GM23338 (cell line): ENCODE measurements at regions not wholly inside any gene's neighbourhood (a gene's known extent, or its start where the extent isn't known, plus 50 kb on each side); places are given as distances from the start of the nearest gene placed in this dataset.

Experiments
- ATAC-seq: fragments of 200-7000 bp; cut with Tn5 transposase; 3 replicates; pipeline ENCODE4 v1.9.1; 2020
- DNase-seq: peaks from one replicate; pipeline ENCODE4 v3.0.0-alpha.2; 2015; ENCODE audit warnings: low spot score
- H2AFZ ChIP-seq: fragments of 200-600 bp; sonication (generic); 2 replicates; pipeline ENCODE4 v1.8.0; 2016; ENCODE audit warnings: antibody characterized with exemption, mild to moderate bottlenecking, moderate library complexity
- H3F3A ChIP-seq: fragments of 200-600 bp; sonication (generic); replicated peaks from 2 replicates; pipeline ENCODE4 v1.8.0; 2017; ENCODE audit warnings: antibody characterized with exemption, mixed run types, low read depth
- H3K27ac ChIP-seq: fragments of 200-600 bp; sonication (generic); 2 replicates; pipeline ENCODE4 v1.6.1; 2016; ENCODE audit warnings: low read depth
- H3K27me3 ChIP-seq: fragments of 200-600 bp; sonication (generic); 2 replicates; pipeline ENCODE4 v1.8.0; 2016; ENCODE audit warnings: mild to moderate bottlenecking, mixed run types, moderate library complexity; ENCODE audit not compliant: insufficient read depth
- H3K36me3 ChIP-seq: fragments of 200-600 bp; sonication (generic); 2 replicates; pipeline ENCODE4 v1.8.0; 2016; ENCODE audit warnings: mild to moderate bottlenecking; ENCODE audit not compliant: insufficient read depth
- H3K4me1 ChIP-seq: fragments of 200-600 bp; sonication (generic); 2 replicates; pipeline ENCODE4 v1.8.0; 2016; ENCODE audit warnings: mild to moderate bottlenecking, moderate library complexity; ENCODE audit not compliant: insufficient read depth
- H3K4me2 ChIP-seq: fragments of 200-600 bp; sonication (generic); 2 replicates; pipeline ENCODE4 v1.7.1; 2017; ENCODE audit warnings: mixed run types
- H3K4me3 ChIP-seq: fragments of 200-600 bp; sonication (generic); 2 replicates; pipeline ENCODE4 v1.6.1; 2016; ENCODE audit warnings: mixed run types
- H3K79me2 ChIP-seq: fragments of 200-600 bp; sonication (generic); replicated peaks from 2 replicates; pipeline ENCODE4 v1.8.0; 2017; ENCODE audit warnings: mild to moderate bottlenecking; ENCODE audit not compliant: insufficient read depth
- H3K9me2 ChIP-seq: fragments of 200-600 bp; sonication (generic); 2 replicates; pipeline ENCODE4 v1.8.0; 2017; ENCODE audit not compliant: insufficient read depth
- H4K20me1 ChIP-seq: fragments of 200-600 bp; sonication (generic); replicated peaks from 2 replicates; pipeline ENCODE4 v1.8.0; 2017; ENCODE audit warnings: mild to moderate bottlenecking; ENCODE audit not compliant: insufficient read depth
- H3K27ac Mint-ChIP-seq: 2 replicates; pipeline ENCODE4 v1.8.0; 2020; ENCODE audit warnings: inconsistent platforms, mild to moderate bottlenecking, moderate library complexity, mixed read lengths
- H3K27me3 Mint-ChIP-seq: 3 replicates; pipeline ENCODE4 v1.8.0; 2022; ENCODE audit warnings: low read depth, mild to moderate bottlenecking, moderate library complexity, mixed read lengths, inconsistent platforms; ENCODE audit not compliant: insufficient read depth, poor library complexity
- H3K36me3 Mint-ChIP-seq: 3 replicates; pipeline ENCODE4 v1.8.0; 2021; ENCODE audit warnings: low read depth, mild to moderate bottlenecking, inconsistent platforms, moderate library complexity, mixed read lengths
- H3K4me1 Mint-ChIP-seq: 3 replicates; pipeline ENCODE4 v1.8.0; 2020; ENCODE audit warnings: mild to moderate bottlenecking, inconsistent platforms, mixed read lengths
- H3K4me3 Mint-ChIP-seq: 3 replicates; pipeline ENCODE4 v1.8.0; 2021; ENCODE audit warnings: moderate library complexity, mild to moderate bottlenecking, inconsistent platforms, mixed read lengths
- H3K9me3 Mint-ChIP-seq: 3 replicates; pipeline ENCODE4 v1.8.0; 2020; ENCODE audit warnings: moderate library complexity, mild to moderate bottlenecking, inconsistent platforms, mixed read lengths
- CREB1 ChIP-seq: fragments of 250-450 bp; sonication (Bioruptor Pico); IDR thresholded peaks from 2 replicates; pipeline ENCODE4 v1.5.0; 2020; ENCODE audit warnings: low read depth, mild to moderate bottlenecking, moderate library complexity
- EZH2 ChIP-seq: fragments of 200-600 bp; sonication (generic); IDR thresholded peaks from one replicate; pipeline ENCODE4 v1.8.0; 2017; ENCODE audit warnings: antibody characterized with exemption, mild to moderate bottlenecking, low read depth; ENCODE audit not compliant: unreplicated experiment
- EZH2phosphoT487 ChIP-seq: fragments of 200-600 bp; sonication (generic); IDR thresholded peaks from one replicate; pipeline ENCODE4 v1.8.1; 2018; ENCODE audit warnings: antibody characterized with exemption; ENCODE audit not compliant: unreplicated experiment
- JUNB ChIP-seq: IDR thresholded peaks from one replicate; pipeline ENCODE4 v1.6.1; 2016; ENCODE audit warnings: antibody characterized with exemption; ENCODE audit not compliant: unreplicated experiment
- NANOG ChIP-seq: IDR thresholded peaks from 2 replicates; pipeline ENCODE4 v1.6.1; 2016; ENCODE audit warnings: antibody characterized with exemption, borderline replicate concordance
- POLR2AphosphoS5 ChIP-seq: IDR thresholded peaks from 2 replicates; pipeline ENCODE4 v1.6.1; 2016; ENCODE audit warnings: antibody characterized with exemption, low read depth
- STAT1 ChIP-seq: IDR thresholded peaks from one replicate; pipeline ENCODE4 v1.6.1; 2016; ENCODE audit warnings: antibody characterized with exemption; ENCODE audit not compliant: unreplicated experiment
- ZNF114 ChIP-seq: fragments of 250-450 bp; sonication (Bioruptor Pico); IDR thresholded peaks from 2 replicates; pipeline ENCODE4 v1.5.0; 2020; ENCODE audit warnings: mild to moderate bottlenecking, moderate library complexity
- ZNF331 ChIP-seq: fragments of 250-450 bp; sonication (Bioruptor Pico); IDR thresholded peaks from 2 replicates; pipeline ENCODE4 v1.5.0; 2020; ENCODE audit warnings: low read depth, mild to moderate bottlenecking, moderate library complexity
- TF ChIP-seq, protein P1 (sequence below), 2 experiments: fragments of 200-600 bp in 1 of 2; sonication (generic) in 1 of 2; conservative IDR thresholded peaks; 2 replicates each; pipeline versions ENCODE4 v1.5.1 to v1.6.1; 2016 to 2017; ENCODE audit warnings: antibody characterized with exemption in 2 of 2, low read depth in 2 of 2, mild to moderate bottlenecking in 2 of 2, moderate library complexity in 1 of 2
- TF ChIP-seq, protein P2 (sequence below): IDR thresholded peaks from 2 replicates; pipeline ENCODE4 v1.6.1; 2016; ENCODE audit warnings: antibody characterized with exemption
- TF ChIP-seq, protein P3 (sequence below): fragments of 250-450 bp; sonication (Bioruptor Pico); IDR thresholded peaks from 2 replicates; pipeline ENCODE4 v1.5.0; 2020; ENCODE audit warnings: mild to moderate bottlenecking, moderate library complexity

DNA sequence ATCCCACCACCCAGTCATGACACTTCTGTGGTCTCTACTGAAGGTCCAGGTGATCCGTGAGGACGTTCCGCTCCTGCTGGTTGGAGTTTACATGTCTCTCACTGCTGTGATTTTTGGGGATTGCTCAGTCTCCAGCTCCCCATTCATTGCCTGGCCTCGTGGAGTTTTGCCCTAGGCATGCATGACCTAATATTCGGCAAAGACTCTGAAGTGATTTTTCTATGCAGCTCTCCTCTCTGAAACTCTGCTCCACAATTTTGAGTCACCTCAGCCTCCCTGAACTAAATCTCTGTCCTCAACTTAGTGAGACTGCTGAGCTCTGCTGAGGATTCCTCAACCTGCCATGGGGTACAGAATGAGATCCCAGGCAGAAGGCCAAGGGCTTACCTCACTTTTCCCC is 174.4 kb upstream of the FGGY start:
- ATAC-seq (no peak), DNase-seq (no peak)
- H3K27ac ChIP-seq: no peak overlapping the region
- H3K27me3 ChIP-seq: no peaks in the 10 kb centered on the region
- Mint-ChIP-seq H3K4me3 (no peak overlapping the region), H3K27ac (peak overlapping the region; percentile 65; the same call in 1 of the 2 replicates), H3K27me3 (peaks cover 2% of the 10 kb centered on the region), H3K4me1 (peaks cover 5% of the 10 kb centered on the region; the same call in 2 of the 3 replicates), H3K36me3 (no peaks in the 10 kb centered on the region), H3K9me3 (no peaks in the 10 kb centered on the region; the same call in 2 of the 3 replicates)
- peak overlapping the region; percentile 53; the same call in 1 of the 2 replicates for H2AFZ ChIP-seq
- no peaks in the 10 kb centered on the region for H3F3A ChIP-seq
- no peaks in the 10 kb centered on the region for H3K79me2 ChIP-seq
- peaks cover 2% of the 10 kb centered on the region; the same call in 1 of the 2 replicates for H3K4me1 ChIP-seq
- no peaks in the 10 kb centered on the region for H3K9me2 ChIP-seq
- H3K4me3 ChIP-seq: no peak overlapping the region
- no peak overlapping the region for H3K4me2 ChIP-seq
- TF ChIP-seq, protein P1, sequence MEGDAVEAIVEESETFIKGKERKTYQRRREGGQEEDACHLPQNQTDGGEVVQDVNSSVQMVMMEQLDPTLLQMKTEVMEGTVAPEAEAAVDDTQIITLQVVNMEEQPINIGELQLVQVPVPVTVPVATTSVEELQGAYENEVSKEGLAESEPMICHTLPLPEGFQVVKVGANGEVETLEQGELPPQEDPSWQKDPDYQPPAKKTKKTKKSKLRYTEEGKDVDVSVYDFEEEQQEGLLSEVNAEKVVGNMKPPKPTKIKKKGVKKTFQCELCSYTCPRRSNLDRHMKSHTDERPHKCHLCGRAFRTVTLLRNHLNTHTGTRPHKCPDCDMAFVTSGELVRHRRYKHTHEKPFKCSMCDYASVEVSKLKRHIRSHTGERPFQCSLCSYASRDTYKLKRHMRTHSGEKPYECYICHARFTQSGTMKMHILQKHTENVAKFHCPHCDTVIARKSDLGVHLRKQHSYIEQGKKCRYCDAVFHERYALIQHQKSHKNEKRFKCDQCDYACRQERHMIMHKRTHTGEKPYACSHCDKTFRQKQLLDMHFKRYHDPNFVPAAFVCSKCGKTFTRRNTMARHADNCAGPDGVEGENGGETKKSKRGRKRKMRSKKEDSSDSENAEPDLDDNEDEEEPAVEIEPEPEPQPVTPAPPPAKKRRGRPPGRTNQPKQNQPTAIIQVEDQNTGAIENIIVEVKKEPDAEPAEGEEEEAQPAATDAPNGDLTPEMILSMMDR (conservative IDR thresholded peaks at IDR 0.05; ENCODE audit: low read depth in 2 of 2): no peak
- TF ChIP-seq NANOG (no peak), STAT1 (no peak), CREB1 (CRISPR knock-in tag) (no peak), JUNB (no peak), EZH2 (no peak), ZNF114 (CRISPR knock-in tag) (no peak), ZNF331 (CRISPR knock-in tag) (no peak), POLR2AphosphoS5 (no peak), EZH2phosphoT487 (no peak)
- TF ChIP-seq, protein P2, sequence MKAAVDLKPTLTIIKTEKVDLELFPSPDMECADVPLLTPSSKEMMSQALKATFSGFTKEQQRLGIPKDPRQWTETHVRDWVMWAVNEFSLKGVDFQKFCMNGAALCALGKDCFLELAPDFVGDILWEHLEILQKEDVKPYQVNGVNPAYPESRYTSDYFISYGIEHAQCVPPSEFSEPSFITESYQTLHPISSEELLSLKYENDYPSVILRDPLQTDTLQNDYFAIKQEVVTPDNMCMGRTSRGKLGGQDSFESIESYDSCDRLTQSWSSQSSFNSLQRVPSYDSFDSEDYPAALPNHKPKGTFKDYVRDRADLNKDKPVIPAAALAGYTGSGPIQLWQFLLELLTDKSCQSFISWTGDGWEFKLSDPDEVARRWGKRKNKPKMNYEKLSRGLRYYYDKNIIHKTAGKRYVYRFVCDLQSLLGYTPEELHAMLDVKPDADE: no peak
- TF ChIP-seq, protein P3, sequence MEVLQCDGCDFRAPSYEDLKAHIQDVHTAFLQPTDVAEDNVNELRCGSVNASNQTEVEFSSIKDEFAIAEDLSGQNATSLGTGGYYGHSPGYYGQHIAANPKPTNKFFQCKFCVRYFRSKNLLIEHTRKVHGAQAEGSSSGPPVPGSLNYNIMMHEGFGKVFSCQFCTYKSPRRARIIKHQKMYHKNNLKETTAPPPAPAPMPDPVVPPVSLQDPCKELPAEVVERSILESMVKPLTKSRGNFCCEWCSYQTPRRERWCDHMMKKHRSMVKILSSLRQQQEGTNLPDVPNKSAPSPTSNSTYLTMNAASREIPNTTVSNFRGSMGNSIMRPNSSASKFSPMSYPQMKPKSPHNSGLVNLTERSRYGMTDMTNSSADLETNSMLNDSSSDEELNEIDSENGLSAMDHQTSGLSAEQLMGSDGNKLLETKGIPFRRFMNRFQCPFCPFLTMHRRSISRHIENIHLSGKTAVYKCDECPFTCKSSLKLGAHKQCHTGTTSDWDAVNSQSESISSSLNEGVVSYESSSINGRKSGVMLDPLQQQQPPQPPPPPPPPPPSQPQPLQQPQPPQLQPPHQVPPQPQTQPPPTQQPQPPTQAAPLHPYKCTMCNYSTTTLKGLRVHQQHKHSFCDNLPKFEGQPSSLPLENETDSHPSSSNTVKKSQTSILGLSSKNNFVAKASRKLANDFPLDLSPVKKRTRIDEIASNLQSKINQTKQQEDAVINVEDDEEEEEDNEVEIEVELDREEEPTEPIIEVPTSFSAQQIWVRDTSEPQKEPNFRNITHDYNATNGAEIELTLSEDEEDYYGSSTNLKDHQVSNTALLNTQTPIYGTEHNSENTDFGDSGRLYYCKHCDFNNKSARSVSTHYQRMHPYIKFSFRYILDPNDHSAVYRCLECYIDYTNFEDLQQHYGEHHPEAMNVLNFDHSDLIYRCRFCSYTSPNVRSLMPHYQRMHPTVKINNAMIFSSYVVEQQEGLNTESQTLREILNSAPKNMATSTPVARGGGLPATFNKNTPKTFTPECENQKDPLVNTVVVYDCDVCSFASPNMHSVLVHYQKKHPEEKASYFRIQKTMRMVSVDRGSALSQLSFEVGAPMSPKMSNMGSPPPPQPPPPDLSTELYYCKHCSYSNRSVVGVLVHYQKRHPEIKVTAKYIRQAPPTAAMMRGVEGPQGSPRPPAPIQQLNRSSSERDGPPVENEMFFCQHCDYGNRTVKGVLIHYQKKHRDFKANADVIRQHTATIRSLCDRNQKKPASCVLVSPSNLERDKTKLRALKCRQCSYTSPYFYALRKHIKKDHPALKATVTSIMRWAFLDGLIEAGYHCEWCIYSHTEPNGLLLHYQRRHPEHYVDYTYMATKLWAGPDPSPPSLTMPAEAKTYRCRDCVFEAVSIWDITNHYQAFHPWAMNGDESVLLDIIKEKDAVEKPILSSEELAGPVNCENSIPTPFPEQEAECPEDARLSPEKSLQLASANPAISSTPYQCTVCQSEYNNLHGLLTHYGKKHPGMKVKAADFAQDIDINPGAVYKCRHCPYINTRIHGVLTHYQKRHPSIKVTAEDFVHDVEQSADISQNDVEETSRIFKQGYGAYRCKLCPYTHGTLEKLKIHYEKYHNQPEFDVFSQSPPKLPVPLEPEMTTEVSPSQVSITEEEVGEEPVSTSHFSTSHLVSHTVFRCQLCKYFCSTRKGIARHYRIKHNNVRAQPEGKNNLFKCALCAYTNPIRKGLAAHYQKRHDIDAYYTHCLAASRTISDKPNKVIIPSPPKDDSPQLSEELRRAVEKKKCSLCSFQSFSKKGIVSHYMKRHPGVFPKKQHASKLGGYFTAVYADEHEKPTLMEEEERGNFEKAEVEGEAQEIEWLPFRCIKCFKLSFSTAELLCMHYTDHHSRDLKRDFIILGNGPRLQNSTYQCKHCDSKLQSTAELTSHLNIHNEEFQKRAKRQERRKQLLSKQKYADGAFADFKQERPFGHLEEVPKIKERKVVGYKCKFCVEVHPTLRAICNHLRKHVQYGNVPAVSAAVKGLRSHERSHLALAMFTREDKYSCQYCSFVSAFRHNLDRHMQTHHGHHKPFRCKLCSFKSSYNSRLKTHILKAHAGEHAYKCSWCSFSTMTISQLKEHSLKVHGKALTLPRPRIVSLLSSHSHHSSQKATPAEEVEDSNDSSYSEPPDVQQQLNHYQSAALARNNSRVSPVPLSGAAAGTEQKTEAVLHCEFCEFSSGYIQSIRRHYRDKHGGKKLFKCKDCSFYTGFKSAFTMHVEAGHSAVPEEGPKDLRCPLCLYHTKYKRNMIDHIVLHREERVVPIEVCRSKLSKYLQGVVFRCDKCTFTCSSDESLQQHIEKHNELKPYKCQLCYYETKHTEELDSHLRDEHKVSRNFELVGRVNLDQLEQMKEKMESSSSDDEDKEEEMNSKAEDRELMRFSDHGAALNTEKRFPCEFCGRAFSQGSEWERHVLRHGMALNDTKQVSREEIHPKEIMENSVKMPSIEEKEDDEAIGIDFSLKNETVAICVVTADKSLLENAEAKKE (CRISPR knock-in tag): no peak
- 0 out of 2 replicates have a peak, but pooled peaks cover 3% of the 10 kb centered on the region for H3K36me3 ChIP-seq
- H4K20me1 ChIP-seq: no peaks in the 10 kb centered on the region
